ENCODE measurements at regions not wholly inside any gene's neighbourhood (a gene's known extent, or its start where the extent isn't known, plus 50 kb on each side); places are given as distances from the start of the nearest gene placed in this dataset.

DNA sequence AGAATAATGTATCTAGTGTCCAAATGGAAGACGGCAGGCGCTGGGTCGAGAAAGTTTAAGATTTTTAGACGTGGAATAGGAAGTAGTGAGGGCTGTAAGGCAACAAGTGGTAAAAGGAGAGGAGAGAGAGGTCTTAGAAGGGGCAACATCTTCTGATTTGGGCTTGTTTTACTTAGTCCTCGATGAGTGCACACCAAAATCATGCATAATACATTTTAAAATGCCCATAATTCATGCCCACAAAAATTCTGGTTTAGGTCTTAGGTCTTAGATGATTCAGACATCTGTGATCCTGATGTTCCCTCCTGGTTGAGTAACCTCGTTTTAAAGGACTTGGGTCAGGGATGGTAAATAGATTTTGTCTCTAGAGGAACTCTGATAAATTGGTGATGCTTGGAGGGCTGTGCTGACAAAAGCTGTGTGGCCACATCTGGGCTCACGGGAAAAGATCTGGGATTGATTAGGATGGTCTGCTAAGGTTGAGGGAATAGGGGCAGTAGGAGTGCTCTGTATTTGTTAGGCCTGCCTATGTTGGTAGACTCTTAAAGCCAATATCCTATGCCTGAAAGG, 476.3 kb downstream of the CCDC171 start:
- TF ChIP-seq, protein P1, sequence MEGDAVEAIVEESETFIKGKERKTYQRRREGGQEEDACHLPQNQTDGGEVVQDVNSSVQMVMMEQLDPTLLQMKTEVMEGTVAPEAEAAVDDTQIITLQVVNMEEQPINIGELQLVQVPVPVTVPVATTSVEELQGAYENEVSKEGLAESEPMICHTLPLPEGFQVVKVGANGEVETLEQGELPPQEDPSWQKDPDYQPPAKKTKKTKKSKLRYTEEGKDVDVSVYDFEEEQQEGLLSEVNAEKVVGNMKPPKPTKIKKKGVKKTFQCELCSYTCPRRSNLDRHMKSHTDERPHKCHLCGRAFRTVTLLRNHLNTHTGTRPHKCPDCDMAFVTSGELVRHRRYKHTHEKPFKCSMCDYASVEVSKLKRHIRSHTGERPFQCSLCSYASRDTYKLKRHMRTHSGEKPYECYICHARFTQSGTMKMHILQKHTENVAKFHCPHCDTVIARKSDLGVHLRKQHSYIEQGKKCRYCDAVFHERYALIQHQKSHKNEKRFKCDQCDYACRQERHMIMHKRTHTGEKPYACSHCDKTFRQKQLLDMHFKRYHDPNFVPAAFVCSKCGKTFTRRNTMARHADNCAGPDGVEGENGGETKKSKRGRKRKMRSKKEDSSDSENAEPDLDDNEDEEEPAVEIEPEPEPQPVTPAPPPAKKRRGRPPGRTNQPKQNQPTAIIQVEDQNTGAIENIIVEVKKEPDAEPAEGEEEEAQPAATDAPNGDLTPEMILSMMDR (IDR thresholded peaks at IDR 0.05): no peak
- no peak for TF ChIP-seq EP300 (IDR thresholded peaks at IDR 0.05)

Measured in tibial nerve (tissue), 4 donors.